ENCODE measurements at regions not wholly inside any gene's neighbourhood (a gene's known extent, or its start where the extent isn't known, plus 50 kb on each side); places are given as distances from the start of the nearest gene placed in this dataset.

GRCh38 chrX:23540532-23540931 lies 126.8 kb upstream of the PRDX4 start:
- TF ChIP-seq POLR2A (IDR thresholded peaks at IDR 0.05; ENCODE audit: extremely low read depth, insufficient read length) (no peak), CTCF (IDR thresholded peaks at IDR 0.05; ENCODE audit: low read depth, low read length) (no peak), MYC (IDR thresholded peaks at IDR 0.05; ENCODE audit: low read depth, low read length) (no peak), MAX (IDR thresholded peaks at IDR 0.05; ENCODE audit: low read depth, low read length) (no peak)

All from NB4 (cell line).